ENCODE measurements at regions not wholly inside any gene's neighbourhood (a gene's known extent, or its start where the extent isn't known, plus 50 kb on each side); places are given as distances from the start of the nearest gene placed in this dataset.

GRCh38 chr10:52474265-52474664 is 160.2 kb downstream of the DKK1 start:
- ATAC-seq = no peak
- TF ChIP-seq CSDC2 (CRISPR knock-in tag; IDR thresholded peaks at IDR 0.05) (no peak), ISL1 (CRISPR knock-in tag; IDR thresholded peaks at IDR 0.05) (no peak), ZFP3 (CRISPR knock-in tag; IDR thresholded peaks at IDR 0.05) (no peak), OSR1 (CRISPR knock-in tag; IDR thresholded peaks at IDR 0.05) (no peak), BACH2 (CRISPR knock-in tag; IDR thresholded peaks at IDR 0.05; ENCODE audit: borderline replicate concordance) (no peak)

GRCh38 chr10:52477305-52477704 is 163.2 kb downstream of the DKK1 start:
- TF ChIP-seq PPARA (CRISPR knock-in tag; IDR thresholded peaks at IDR 0.05; ENCODE audit: borderline replicate concordance) (no peak), CSRNP3 (CRISPR knock-in tag; IDR thresholded peaks at IDR 0.05) (no peak), SNAI2 (CRISPR knock-in tag; IDR thresholded peaks at IDR 0.05) (no peak), POU6F1 (CRISPR knock-in tag; IDR thresholded peaks at IDR 0.05; ENCODE audit: borderline replicate concordance, low read depth) (no peak), ZNF70 (CRISPR knock-in tag; IDR thresholded peaks at IDR 0.05) (no peak), ISL1 (CRISPR knock-in tag; IDR thresholded peaks at IDR 0.05) (no peak), ARNTL (CRISPR knock-in tag; IDR thresholded peaks at IDR 0.05; ENCODE audit: borderline replicate concordance, low read depth) (no peak), RARB (CRISPR knock-in tag; IDR thresholded peaks at IDR 0.05) (no peak), GLIS3 (CRISPR knock-in tag; IDR thresholded peaks at IDR 0.05) (no peak), TOX (CRISPR knock-in tag; IDR thresholded peaks at IDR 0.05; ENCODE audit: borderline replicate concordance) (no peak), BACH2 (CRISPR knock-in tag; IDR thresholded peaks at IDR 0.05; ENCODE audit: borderline replicate concordance) (no peak), PATZ1 (CRISPR knock-in tag; IDR thresholded peaks at IDR 0.05; ENCODE audit: borderline replicate concordance) (no peak), OSR1 (CRISPR knock-in tag; IDR thresholded peaks at IDR 0.05) (no peak)
- no peak for ATAC-seq

GRCh38 chr10:52479567-52479966 is 165.5 kb downstream of the DKK1 start:
- TF ChIP-seq PATZ1 (CRISPR knock-in tag; IDR thresholded peaks at IDR 0.05; ENCODE audit: borderline replicate concordance) = no peak
- no peak for TF ChIP-seq PPARA (CRISPR knock-in tag; IDR thresholded peaks at IDR 0.05; ENCODE audit: borderline replicate concordance)
- TF ChIP-seq ZNF70 (CRISPR knock-in tag; IDR thresholded peaks at IDR 0.05) = no peak
- TF ChIP-seq TOX (CRISPR knock-in tag; IDR thresholded peaks at IDR 0.05; ENCODE audit: borderline replicate concordance) = no peak
- TF ChIP-seq TCF4 (CRISPR knock-in tag; IDR thresholded peaks at IDR 0.05; ENCODE audit: borderline replicate concordance) = no peak
- TF ChIP-seq ESRRG (CRISPR knock-in tag; IDR thresholded peaks at IDR 0.05) = no peak
- no peak for TF ChIP-seq ISL1 (CRISPR knock-in tag; IDR thresholded peaks at IDR 0.05)
- TF ChIP-seq OSR1 (CRISPR knock-in tag; IDR thresholded peaks at IDR 0.05) = no peak
- no peak for ATAC-seq

- no peak for TF ChIP-seq CSRNP3 (CRISPR knock-in tag; IDR thresholded peaks at IDR 0.05)
- no peak for TF ChIP-seq CSDC2 (CRISPR knock-in tag; IDR thresholded peaks at IDR 0.05)
- TF ChIP-seq PPARA (CRISPR knock-in tag; IDR thresholded peaks at IDR 0.05; ENCODE audit: borderline replicate concordance) = no peak
- no peak for TF ChIP-seq ARNTL (CRISPR knock-in tag; IDR thresholded peaks at IDR 0.05; ENCODE audit: borderline replicate concordance, low read depth)
- no peak for TF ChIP-seq ZNF8 (CRISPR knock-in tag; IDR thresholded peaks at IDR 0.05)
- no peak for TF ChIP-seq ESRRG (CRISPR knock-in tag; IDR thresholded peaks at IDR 0.05)
- TF ChIP-seq TSHZ2 (CRISPR knock-in tag; IDR thresholded peaks at IDR 0.05) = no peak
- TF ChIP-seq CREB5 (CRISPR knock-in tag; IDR thresholded peaks at IDR 0.05; ENCODE audit: low read depth) = no peak
- no peak for TF ChIP-seq OSR1 (CRISPR knock-in tag; IDR thresholded peaks at IDR 0.05)
- no peak for ATAC-seq
These were observed 168.0 kb downstream of the DKK1 start for GRCh38 chr10:52481986-52482555.
